Uterus (tissue), 2 donors: ENCODE measurements at regions not wholly inside any gene's neighbourhood (a gene's known extent, or its start where the extent isn't known, plus 50 kb on each side); places are given as distances from the start of the nearest gene placed in this dataset.

Source experiments
- CTCF ChIP-seq, 4 experiments: fragments of 200-600 bp in 2 of 4; fragments of 450-650 bp in 2 of 4; sonication (generic) in 2 of 4; IDR thresholded peaks; one replicate each; pipeline ENCODE4 v1.5.1; 2016 to 2019; ENCODE audit warnings: antibody characterized with exemption in 4 of 4, mild to moderate bottlenecking in 2 of 4, moderate library complexity in 1 of 4
- POLR2A ChIP-seq, 2 donors: fragments of 450-650 bp; IDR thresholded peaks; one replicate each; pipeline ENCODE4 v1.6.1; 2016; ENCODE audit warnings: antibody characterized with exemption in 2 of 2, mild to moderate bottlenecking in 1 of 2, moderate library complexity in 1 of 2

GRCh38 chr1:208931936-208932335 is 651.6 kb upstream of the CAMK1G start:
- no peak for TF ChIP-seq CTCF (IDR thresholded peaks at IDR 0.05)
- TF ChIP-seq POLR2A (IDR thresholded peaks at IDR 0.05), result no peak
